HCT116 (cell line): ENCODE measurements at regions not wholly inside any gene's neighbourhood (a gene's known extent, or its start where the extent isn't known, plus 50 kb on each side); places are given as distances from the start of the nearest gene placed in this dataset.

ENCODE experiments used
- ATAC-seq: fragments of 200-7000 bp; cut with Tn5 transposase; 2 replicates; pipeline ENCODE4 v1.9.1; 2020; ENCODE audit warnings: mild to moderate bottlenecking, moderate library complexity
- BruUV-seq: library from RNA; stranded (reverse); fragments of 400-500 nt; replicated peaks from 2 replicates; lab custom pipeline; 2021; lab: Mats Ljungman, UMichigan
- CTCF ChIA-PET: fragments of 300-600 bp; sonication (Branson Sonifier 250); formaldehyde crosslinking; loops from one replicate; lab custom pipeline; 2021; ENCODE audit warnings: antibody characterized with exemption; lab: Charles Lee
- POLR2A ChIA-PET: fragments of 300-600, 350-600 bp; sonication (Branson Sonifier 250); formaldehyde crosslinking; loops from one replicate; lab custom pipeline; 2021; ENCODE audit warnings: antibody characterized with exemption; lab: Charles Lee
- RAD21 ChIA-PET, 2 experiments: fragments of 300-600 bp; sonication (Branson Sonifier 250); formaldehyde crosslinking; loops; one replicate each; lab custom pipeline; 2023; ENCODE audit warnings: low total read pairs in 2 of 2; ENCODE audit not compliant: uncharacterized antibody in 2 of 2, unreplicated experiment in 2 of 2, low non-redundant PET in 1 of 2; lab: Charles Lee
- DNase-seq: peaks from one replicate; pipeline ENCODE4 v3.0.0-alpha.2; 2010; ENCODE audit warnings: low read depth, low spot score
- H2AFZ ChIP-seq: fragments of 200-600 bp; shearing (Covaris generic), sonication (generic); 2 replicates; pipeline ENCODE4 v1.6.1; 2017; ENCODE audit warnings: low read depth, mixed run types, mixed read lengths, antibody characterized with exemption, low read length; ENCODE audit not compliant: poor library complexity, severe bottlenecking
- H3K27ac ChIP-seq: 2 replicates; pipeline ENCODE4 v1.5.1; 2012; ENCODE audit warnings: low read depth, low read length
- H3K27me3 ChIP-seq: fragments of 200-600 bp; sonication (generic); 2 replicates; pipeline ENCODE4 v1.6.1; 2016; ENCODE audit warnings: mixed run types, low read length, mixed read lengths; ENCODE audit not compliant: insufficient read depth
- H3K36me3 ChIP-seq, 2 experiments: fragments of 200-500 bp in 1 of 2; fragments of 200-600 bp in 1 of 2; sonication (Bioruptor generic) in 1 of 2; sonication (generic) in 1 of 2; 2 replicates each; pipeline versions ENCODE4 v1.5.1 to v1.6.1; 2014 to 2016; ENCODE audit warnings: low read length in 2 of 2, inconsistent platforms in 1 of 2, mixed read lengths in 1 of 2, mixed run types in 1 of 2; ENCODE audit not compliant: insufficient read depth in 2 of 2, control insufficient read depth in 1 of 2
- H3K4me1 ChIP-seq, 2 experiments: fragments of 200-600 bp in 1 of 2; sonication (generic) in 1 of 2; 2 replicates each; pipeline versions ENCODE4 v1.5.1 to v1.6.1; 2012 to 2017; ENCODE audit warnings: low read length in 2 of 2, inconsistent platforms in 1 of 2, mild to moderate bottlenecking in 1 of 2, mixed read lengths in 1 of 2, mixed run types in 1 of 2, moderate library complexity in 1 of 2; ENCODE audit not compliant: insufficient read depth in 2 of 2, control insufficient read depth in 1 of 2
- H3K4me2 ChIP-seq: fragments of 200-600 bp; sonication (generic); 2 replicates; pipeline ENCODE4 v1.6.1; 2017; ENCODE audit warnings: mixed run types, low read length, mixed read lengths
- H3K4me3 ChIP-seq, 2 experiments: fragments of 200-600 bp in 1 of 2; sonication (generic) in 1 of 2; replicated peaks in 1 of 2; 2 replicates each; pipeline ENCODE4 v1.5.1; 2011 to 2016; ENCODE audit warnings: low read length in 2 of 2, control low read depth in 1 of 2, low read depth in 1 of 2, mild to moderate bottlenecking in 1 of 2, mixed read lengths in 1 of 2, mixed run types in 1 of 2
- H3K79me2 ChIP-seq: fragments of 200-600 bp; sonication (generic); 2 replicates; pipeline ENCODE4 v1.6.1; 2017; ENCODE audit warnings: mild to moderate bottlenecking, mixed run types, low read length, moderate library complexity, mixed read lengths; ENCODE audit not compliant: insufficient read depth
- H3K9ac ChIP-seq: fragments of 200-600 bp; sonication (generic); 2 replicates; pipeline ENCODE4 v1.6.1; 2016; ENCODE audit warnings: low read length, mixed read lengths
- H3K9me2 ChIP-seq: fragments of 200-600 bp; sonication (generic), shearing (Covaris generic); 2 replicates; pipeline ENCODE4 v1.6.1; 2017; ENCODE audit warnings: mixed run types, mild to moderate bottlenecking, moderate library complexity; ENCODE audit not compliant: insufficient read depth
- H3K9me3 ChIP-seq, 2 experiments: fragments of 200-500 bp in 1 of 2; fragments of 200-600 bp in 1 of 2; sonication (Bioruptor generic) in 1 of 2; sonication (generic) in 1 of 2; 2 replicates each; pipeline ENCODE4 v1.6.1; 2014 to 2017; ENCODE audit warnings: low read length in 2 of 2, mixed read lengths in 2 of 2, inconsistent platforms in 1 of 2, low read depth in 1 of 2, mild to moderate bottlenecking in 1 of 2, mixed run types in 1 of 2, moderate library complexity in 1 of 2; ENCODE audit not compliant: control insufficient read depth in 1 of 2, insufficient read depth in 1 of 2
- H4K20me1 ChIP-seq: fragments of 200-600 bp; sonication (generic), shearing (Covaris generic); 2 replicates; pipeline ENCODE4 v1.6.1; 2017; ENCODE audit warnings: mixed run types, mild to moderate bottlenecking, moderate library complexity; ENCODE audit not compliant: insufficient read depth
- CEBPB ChIP-seq: IDR thresholded peaks from 2 replicates; pipeline ENCODE4 v1.6.1; 2012; ENCODE audit warnings: low read depth
- EGR1 ChIP-seq: IDR thresholded peaks from 2 replicates; pipeline ENCODE4 v1.6.1; 2012; ENCODE audit warnings: low read depth
- EZH2 ChIP-seq: fragments of 200-600 bp; sonication (generic); IDR thresholded peaks from 2 replicates; pipeline ENCODE4 v1.6.1; 2017; ENCODE audit warnings: antibody characterized with exemption, mixed run types
- EZH2phosphoT487 ChIP-seq: fragments of 200-600 bp; IDR thresholded peaks from 2 replicates; pipeline ENCODE4 v1.6.1; 2018; ENCODE audit warnings: antibody characterized with exemption, borderline replicate concordance
- FOSL1 ChIP-seq: IDR thresholded peaks from 2 replicates; pipeline ENCODE4 v1.6.1; 2012; ENCODE audit warnings: low read depth
- JUND ChIP-seq: IDR thresholded peaks from 2 replicates; pipeline ENCODE4 v1.6.1; 2012
- POLR2A ChIP-seq: IDR thresholded peaks from 2 replicates; pipeline ENCODE4 v1.7.0; 2011; ENCODE audit warnings: borderline replicate concordance; ENCODE audit not compliant: insufficient read depth, insufficient read length; ENCODE audit errors: extremely low read depth
- REST ChIP-seq: IDR thresholded peaks from 2 replicates; pipeline ENCODE4 v1.6.1; 2012; ENCODE audit warnings: low read depth
- SIN3A ChIP-seq: IDR thresholded peaks from 2 replicates; pipeline ENCODE4 v1.6.1; 2012; ENCODE audit warnings: low read depth
- YY1 ChIP-seq: IDR thresholded peaks from 2 replicates; pipeline ENCODE4 v1.6.1; 2011; ENCODE audit warnings: low read length, low read depth, moderate library complexity, mild to moderate bottlenecking; ENCODE audit not compliant: insufficient replicate concordance; ENCODE audit errors: extremely low read depth
- ZFX ChIP-seq: fragments of 450-650 bp; IDR thresholded peaks from 2 replicates; pipeline ENCODE4 v1.6.1; 2017
- intact Hi-C: fragments of 100-400 bp; cut with micrococcal nuclease; formaldehyde crosslinking; loops from 2 replicates; pipeline ENCODE4 v1.10.0; 2022
- TF ChIP-seq, protein P1 (sequence below): IDR thresholded peaks from 2 replicates; pipeline ENCODE4 v1.6.1; 2012
- TF ChIP-seq, protein P2 (sequence below), 3 experiments: fragments of 200-600 bp in 1 of 3; sonication (generic) in 1 of 3; IDR thresholded peaks in 2 of 3; conservative IDR thresholded peaks in 1 of 3; 2 replicates each; pipeline ENCODE4 v1.5.1; 2012 to 2017; ENCODE audit warnings: low read depth in 2 of 3, low read length in 2 of 3, antibody characterized with exemption in 1 of 3, borderline replicate concordance in 1 of 3, control low read depth in 1 of 3, mild to moderate bottlenecking in 1 of 3, mixed read lengths in 1 of 3, mixed run types in 1 of 3, moderate library complexity in 1 of 3; ENCODE audit not compliant: insufficient read depth in 1 of 3
- TF ChIP-seq, protein P3 (sequence below): IDR thresholded peaks from 2 replicates; pipeline ENCODE4 v1.6.1; 2012

DNA sequence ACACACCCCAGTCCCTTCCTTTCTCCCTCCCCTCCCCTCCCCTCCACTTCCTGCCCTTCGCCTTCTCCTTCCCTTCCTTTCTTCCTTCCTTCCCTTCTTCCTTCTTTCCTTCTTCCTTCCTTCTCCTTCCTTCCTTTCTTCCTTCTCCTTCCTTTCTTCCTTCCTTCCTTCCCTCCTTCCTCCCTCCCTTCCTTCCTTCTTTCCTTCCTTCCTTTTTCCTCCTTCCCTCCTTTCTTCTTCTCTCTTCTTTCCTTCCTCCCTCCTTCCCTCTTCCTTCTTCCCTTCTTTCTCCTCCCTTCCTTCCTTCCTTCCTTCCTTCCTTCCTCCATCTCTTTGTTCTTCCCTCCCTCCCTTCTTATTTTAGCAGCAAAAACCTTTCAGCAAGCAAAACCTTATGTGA lies 162.1 kb downstream of the EFNB1 start:
- H3K27ac ChIP-seq, result no peak overlapping the region
- H3K4me3 ChIP-seq, result no peak overlapping the region
- no peaks in the 10 kb centered on the region for H3K79me2 ChIP-seq
- H3K9me3 ChIP-seq, result no peaks in the 10 kb centered on the region
- no peaks in the 10 kb centered on the region for H3K36me3 ChIP-seq
- H3K9ac ChIP-seq, result no peak overlapping the region
- no peaks in the 10 kb centered on the region for H3K9me2 ChIP-seq
- no peak for DNase-seq
- H4K20me1 ChIP-seq, result no peaks in the 10 kb centered on the region
- no peak for ATAC-seq
- no TSS peak for BruUV-seq
- H3K4me1 ChIP-seq, result no peaks in the 10 kb centered on the region
- RAD21 ChIA-PET, result no interaction called here
- CTCF ChIA-PET, result no interaction called here
- POLR2A ChIA-PET, result no interaction called here
- no peak overlapping the region for H3K4me2 ChIP-seq
- intact Hi-C loops, result no loop called here
- no peak overlapping the region for H2AFZ ChIP-seq
- no peaks in the 10 kb centered on the region for H3K27me3 ChIP-seq
- no peak for TF ChIP-seq SIN3A
- no peak for TF ChIP-seq CEBPB
- no peak for TF ChIP-seq POLR2A
- TF ChIP-seq EGR1, result no peak
- no peak for TF ChIP-seq FOSL1
- TF ChIP-seq, protein P1, sequence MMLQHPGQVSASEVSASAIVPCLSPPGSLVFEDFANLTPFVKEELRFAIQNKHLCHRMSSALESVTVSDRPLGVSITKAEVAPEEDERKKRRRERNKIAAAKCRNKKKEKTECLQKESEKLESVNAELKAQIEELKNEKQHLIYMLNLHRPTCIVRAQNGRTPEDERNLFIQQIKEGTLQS, result no peak

GRCh38 chrX:68989865-68990606 lies 161.2 kb downstream of the EFNB1 start:
- Histone ChIP-seq H3K9ac (no peak overlapping the region), H3K4me2 (no peak overlapping the region), H3K36me3 (no peaks in the 10 kb centered on the region), H3K27ac (no peak overlapping the region), H3K4me1 (no peaks in the 10 kb centered on the region), H3K4me3 (no peak overlapping the region), H3K79me2 (no peaks in the 10 kb centered on the region), H3K9me3 (no peaks in the 10 kb centered on the region), H2AFZ (no peak overlapping the region), H4K20me1 (no peaks in the 10 kb centered on the region), H3K9me2 (no peaks in the 10 kb centered on the region), H3K27me3 (no peaks in the 10 kb centered on the region)
- ChIA-PET POLR2A (no interaction called here), CTCF (no interaction called here), RAD21 (no interaction called here)
- DNase-seq (no peak), ATAC-seq (no peak)
- no TSS peak for BruUV-seq
- intact Hi-C loops, result no loop called here
- TF ChIP-seq EZH2phosphoT487 (no peak), REST (no peak), JUND (no peak), FOSL1 (no peak), ZFX (no peak), SIN3A (no peak), EZH2 (no peak), YY1 (no peak)
- TF ChIP-seq, protein P2, sequence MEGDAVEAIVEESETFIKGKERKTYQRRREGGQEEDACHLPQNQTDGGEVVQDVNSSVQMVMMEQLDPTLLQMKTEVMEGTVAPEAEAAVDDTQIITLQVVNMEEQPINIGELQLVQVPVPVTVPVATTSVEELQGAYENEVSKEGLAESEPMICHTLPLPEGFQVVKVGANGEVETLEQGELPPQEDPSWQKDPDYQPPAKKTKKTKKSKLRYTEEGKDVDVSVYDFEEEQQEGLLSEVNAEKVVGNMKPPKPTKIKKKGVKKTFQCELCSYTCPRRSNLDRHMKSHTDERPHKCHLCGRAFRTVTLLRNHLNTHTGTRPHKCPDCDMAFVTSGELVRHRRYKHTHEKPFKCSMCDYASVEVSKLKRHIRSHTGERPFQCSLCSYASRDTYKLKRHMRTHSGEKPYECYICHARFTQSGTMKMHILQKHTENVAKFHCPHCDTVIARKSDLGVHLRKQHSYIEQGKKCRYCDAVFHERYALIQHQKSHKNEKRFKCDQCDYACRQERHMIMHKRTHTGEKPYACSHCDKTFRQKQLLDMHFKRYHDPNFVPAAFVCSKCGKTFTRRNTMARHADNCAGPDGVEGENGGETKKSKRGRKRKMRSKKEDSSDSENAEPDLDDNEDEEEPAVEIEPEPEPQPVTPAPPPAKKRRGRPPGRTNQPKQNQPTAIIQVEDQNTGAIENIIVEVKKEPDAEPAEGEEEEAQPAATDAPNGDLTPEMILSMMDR (IDR thresholded peaks at IDR 0.05 in 2 of 3, conservative IDR thresholded peaks at IDR 0.05 in 1 of 3; ENCODE audit: borderline replicate concordance in 1 of 3, insufficient read depth in 1 of 3, low read depth in 2 of 3, low read length in 2 of 3), result no peak
- TF ChIP-seq, protein P3, sequence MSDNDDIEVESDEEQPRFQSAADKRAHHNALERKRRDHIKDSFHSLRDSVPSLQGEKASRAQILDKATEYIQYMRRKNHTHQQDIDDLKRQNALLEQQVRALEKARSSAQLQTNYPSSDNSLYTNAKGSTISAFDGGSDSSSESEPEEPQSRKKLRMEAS, result no peak
- TF ChIP-seq, protein P1, result no peak
